Activated CD8-positive, alpha-beta memory T cell treated with anti-CD3 and anti-CD28 coated beads, Interleukin-2, amount 50 U/mL, for 24 hours (primary cell): ENCODE measurements at regions not wholly inside any gene's neighbourhood (a gene's known extent, or its start where the extent isn't known, plus 50 kb on each side); places are given as distances from the start of the nearest gene placed in this dataset.

Experiments
- DNase-seq: peaks from one replicate; pipeline ENCODE4 v3.0.0-alpha.2; 2020; ENCODE audit errors: extremely low read depth

DNA sequence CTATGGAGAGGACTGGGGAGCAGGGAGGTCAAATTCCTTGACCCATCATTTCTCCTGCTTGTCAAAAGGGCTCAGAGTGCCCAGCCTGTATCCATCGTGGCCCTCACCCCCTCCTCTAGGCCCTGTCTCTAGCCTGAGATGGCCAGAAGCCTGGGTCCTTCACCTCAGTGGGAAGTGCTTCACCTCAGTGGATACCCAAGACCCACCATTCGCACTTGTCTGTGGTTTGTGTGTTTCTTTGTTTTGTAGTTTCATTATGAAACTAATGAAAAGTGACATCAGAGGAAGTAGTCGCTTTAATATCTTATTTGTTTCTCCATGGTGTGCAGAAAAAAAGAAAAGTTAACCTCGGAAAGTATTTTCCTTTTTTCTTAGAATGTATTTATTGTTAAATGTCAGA is 194.0 kb upstream of the CADM1 start:
- DNase-seq = no peak

- DNase-seq = no peak
Observed at GRCh38 chr11:115696563-115696962, 192.3 kb upstream of the CADM1 start.

DNA sequence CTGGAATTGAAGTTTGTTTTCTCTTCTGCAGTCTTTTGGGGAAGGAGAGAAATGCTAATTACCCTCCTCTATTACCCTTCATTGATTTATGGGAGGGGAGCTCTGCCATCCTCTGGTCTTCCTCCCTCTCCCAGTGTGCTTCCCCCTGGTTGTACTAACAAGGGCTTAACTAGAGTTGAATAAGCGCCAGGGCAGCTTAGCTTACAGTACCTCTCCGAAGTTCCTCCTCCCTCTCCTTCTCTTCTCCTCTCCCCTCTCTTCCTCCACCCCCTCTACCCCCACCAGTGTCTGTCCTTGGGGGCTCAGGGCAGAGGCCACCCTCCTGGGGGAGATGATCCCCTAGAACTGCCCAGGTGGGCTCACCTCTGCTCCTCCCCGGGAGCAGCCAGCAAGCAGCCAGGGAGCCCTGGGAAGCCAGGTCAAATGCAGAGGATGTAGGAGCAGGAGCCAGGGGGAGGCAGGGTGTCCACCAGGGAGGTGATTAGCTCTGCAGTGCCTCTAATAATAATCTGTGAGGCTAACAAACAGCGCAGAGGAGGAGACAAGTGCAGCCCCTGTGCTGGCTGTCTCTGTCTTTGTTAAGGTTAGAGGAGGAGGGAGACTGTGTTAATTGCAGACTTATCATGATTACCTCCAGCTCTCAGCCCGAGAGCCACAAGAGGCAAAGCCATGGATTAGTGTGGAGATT is 191.6 kb upstream of the CADM1 start:
- no peak for DNase-seq

DNA sequence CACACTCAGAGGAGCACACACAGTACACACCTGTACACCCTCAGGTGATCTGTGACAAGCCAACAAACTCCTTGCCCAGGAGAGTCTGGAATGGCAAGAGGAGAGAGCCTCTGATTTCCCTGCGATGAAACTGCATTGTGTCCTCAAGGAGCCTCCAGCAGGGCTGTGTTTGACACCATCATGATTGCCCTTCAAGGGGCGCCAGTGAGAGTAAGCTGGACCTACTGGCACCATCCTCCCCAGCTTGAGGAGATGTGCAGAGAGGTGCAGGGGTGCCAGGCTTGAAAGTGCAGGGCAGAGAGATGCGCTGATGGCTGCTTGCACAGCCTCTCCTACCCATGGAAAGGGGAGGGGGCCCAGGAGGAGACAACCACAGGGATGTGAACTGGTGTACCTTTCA is 188.8 kb upstream of the CADM1 start:
- DNase-seq = no peak

- DNase-seq = no peak
Observed at GRCh38 chr11:115691030-115691429, 186.8 kb upstream of the CADM1 start.

- DNase-seq = no peak
Observed at GRCh38 chr11:115687934-115688333, 183.7 kb upstream of the CADM1 start.

DNA sequence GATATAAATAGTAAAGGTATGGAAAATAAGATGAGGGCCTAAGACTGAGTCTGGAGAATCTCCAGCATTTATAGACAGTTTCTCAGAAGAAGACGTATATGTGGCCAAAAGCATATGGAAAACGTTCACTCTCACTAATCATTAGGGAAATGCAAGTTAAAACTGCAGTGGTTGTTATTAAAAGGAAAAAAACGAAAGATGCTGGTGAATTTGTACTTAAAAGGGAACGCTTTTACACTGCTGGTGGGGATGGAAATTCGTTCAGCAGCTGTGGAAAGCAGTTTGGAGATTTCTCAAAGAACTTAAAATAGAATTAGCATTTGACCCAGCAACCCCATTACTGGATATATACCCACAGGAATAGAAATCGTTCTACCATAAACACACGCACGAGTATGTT is 180.5 kb upstream of the CADM1 start:
- no peak for DNase-seq

DNA sequence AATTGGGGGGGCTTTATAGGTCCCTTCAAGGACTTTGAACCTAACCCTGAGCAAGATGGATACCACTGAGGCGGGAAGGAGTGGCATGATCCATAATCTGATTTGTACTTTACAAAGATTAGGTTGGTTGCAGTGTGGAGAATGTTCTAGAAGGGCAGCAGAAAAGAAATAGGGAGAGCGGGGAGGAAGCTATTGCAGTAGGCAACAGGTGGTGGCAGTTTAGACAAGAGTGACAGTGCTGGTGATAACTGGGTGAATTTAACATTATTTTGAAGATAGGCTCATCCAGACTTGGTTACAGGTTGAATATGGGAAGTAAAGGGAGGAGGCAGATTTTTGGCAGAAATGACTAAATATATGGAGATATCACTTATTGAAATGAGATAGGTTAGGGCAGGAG is 179.9 kb upstream of the CADM1 start:
- no peak for DNase-seq

DNA sequence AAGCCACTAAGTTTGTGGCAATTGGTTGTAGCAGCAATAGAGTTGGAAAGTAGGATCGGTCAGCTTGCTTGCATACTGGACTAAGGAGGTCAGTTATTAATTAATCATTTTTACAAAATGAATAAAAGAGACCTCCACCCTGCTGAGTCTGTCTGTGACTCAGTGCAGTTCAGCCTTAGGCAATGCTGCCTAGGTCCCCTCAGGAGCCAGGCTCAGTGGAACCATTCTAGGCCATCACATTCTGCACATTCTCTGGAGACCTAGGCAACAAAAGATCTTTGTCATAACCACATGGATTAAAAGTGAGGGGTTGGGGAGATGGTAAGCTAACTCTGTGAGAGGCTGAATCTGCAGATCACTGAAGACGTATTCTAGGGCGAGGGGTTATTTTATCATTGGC is 178.7 kb upstream of the CADM1 start:
- DNase-seq = no peak

DNA sequence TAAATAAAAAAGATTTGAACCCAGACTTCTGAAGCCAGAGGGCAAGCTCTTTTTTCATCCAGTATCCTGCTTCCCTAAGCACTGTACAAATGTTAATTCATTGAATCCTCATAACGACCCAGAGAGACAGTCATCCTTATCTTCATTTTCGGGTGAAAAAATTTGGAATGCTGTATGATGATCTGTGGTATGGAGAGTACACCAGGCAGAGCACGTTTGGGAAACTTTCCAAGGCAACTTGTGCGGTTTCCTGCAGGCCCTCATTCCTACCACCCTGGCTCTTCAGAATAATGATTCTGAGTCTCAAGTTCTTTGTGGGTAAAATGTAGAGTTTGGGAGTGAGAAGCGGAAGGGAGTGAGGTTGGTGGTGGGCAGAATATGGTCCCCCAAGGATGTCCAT is 177.9 kb upstream of the CADM1 start:
- DNase-seq = no peak

DNA sequence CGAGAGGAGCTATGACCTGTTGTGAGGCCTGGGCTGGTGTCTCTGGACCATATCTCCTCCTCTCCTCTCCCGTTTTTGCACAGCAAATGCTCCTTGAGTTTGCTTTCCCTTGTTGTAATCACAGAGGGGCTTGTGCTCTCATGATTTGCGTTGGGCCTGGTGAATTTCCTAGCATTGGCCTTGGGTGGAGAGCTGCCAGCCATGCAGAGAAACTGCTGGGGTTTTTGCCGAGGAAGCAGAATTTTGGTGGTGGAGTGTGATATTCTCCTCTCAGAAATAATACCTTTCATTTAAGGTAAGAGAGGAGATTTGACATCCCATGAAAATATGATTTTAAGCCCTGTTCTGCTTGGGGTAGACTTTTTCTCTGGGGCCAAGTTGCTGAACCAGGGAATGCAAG is 175.7 kb upstream of the CADM1 start:
- DNase-seq = no peak

GRCh38 chr11:115678942-115679341 is 174.7 kb upstream of the CADM1 start:
- no peak for DNase-seq

- no peak for DNase-seq
Observed at GRCh38 chr11:115677190-115677589, 173.0 kb upstream of the CADM1 start.

DNA sequence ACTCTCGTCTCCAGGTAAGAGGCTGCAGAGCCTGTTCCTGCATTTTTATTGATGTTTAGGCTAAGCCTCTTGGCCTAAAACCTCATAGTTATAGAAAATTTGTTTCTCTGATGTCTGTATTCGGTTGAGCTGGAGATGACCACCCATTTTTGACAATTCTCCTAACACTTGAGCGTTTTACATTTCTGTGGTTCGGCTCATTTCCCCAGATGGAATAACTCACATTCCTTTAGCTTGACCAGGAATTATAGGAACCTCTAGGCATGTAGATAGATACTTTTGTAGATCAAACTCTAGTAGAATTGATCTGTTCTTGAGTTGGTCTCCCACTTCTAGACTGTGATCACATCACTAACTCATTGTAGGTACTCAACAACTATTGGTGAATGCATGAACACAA is 172.6 kb upstream of the CADM1 start:
- no peak for DNase-seq

DNA sequence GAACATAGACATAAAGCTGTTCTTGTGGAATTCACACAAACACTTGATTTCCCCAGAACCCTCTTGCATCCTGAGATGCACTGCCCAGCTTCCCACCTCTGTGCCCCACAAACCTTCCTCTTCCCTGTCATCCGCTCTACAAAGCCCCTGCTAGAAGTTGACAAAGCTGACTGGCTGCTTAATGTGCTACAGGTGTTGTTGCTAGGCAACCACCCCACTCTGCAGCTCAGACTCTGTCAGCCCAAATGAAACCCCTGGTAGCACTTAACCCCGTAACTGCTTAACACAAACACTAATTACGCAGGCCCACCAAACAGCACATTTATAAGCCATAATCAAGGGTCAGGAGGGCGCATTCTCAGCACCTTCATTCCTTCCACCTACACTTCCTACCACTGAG is 172.0 kb upstream of the CADM1 start:
- no peak for DNase-seq

DNA sequence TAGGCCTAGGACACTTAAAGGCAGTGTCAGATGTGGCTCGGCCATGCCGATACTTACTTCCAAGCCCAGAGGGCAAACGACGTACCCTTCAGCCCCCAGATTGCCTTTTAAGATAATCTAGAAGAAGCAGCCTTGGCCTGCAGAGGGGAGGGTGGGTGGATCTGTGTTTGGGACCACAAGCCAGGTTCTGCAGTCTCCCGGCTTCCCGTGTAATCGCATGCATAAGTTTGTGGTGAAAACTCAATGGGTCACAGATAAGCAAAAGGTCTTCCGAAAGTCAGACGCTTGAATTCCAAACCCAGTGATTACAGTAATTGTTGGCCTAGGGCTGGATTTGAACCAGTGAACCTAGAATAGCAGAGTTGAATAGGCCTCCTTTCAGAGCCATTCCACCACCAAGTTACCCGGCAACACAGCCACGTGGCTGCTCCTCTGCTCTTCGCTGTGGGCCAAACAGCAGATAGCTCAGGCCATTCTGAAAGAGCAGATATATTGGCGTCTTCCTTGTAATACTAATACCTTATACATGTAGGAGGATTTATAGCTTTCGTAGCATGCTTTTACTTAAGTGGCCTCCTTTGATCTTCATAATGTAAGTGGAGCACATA is 170.8 kb upstream of the CADM1 start:
- DNase-seq = no peak

DNA sequence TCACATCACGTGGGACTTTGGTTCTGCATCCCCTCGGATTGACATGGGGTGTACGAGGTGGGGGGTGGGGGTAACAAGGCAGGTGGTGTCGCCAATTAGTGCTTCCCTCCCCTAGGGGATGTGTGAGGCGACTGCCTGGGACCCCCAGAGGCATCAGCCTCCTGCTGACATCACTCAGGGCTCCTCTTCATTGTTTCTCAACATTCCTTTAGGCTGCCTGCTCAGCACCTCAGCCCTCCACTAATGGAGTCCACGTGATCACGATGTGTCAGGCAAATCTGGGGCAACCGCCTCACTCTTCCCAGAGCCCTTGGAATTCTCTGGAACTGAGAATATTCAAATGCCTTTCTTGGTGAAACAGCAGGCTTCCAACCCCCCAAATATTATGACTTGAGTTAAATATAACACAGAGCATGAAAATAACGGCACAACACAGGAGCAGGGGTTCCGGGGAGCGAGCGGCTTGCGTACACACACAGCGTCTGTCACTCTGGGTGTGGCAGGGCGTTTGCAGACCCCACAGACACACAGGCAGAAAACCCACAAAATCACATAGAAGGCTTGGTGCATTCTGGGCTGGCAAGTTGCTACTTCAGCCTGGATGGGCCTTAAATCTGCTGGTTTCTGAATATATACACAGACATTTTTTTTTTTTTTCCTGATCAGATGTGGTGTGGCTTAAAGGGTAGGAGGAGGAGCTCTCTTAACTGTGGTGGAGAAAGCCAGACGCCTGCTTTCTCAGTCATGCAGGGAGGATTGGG is 170.1 kb upstream of the CADM1 start:
- no peak for DNase-seq

DNA sequence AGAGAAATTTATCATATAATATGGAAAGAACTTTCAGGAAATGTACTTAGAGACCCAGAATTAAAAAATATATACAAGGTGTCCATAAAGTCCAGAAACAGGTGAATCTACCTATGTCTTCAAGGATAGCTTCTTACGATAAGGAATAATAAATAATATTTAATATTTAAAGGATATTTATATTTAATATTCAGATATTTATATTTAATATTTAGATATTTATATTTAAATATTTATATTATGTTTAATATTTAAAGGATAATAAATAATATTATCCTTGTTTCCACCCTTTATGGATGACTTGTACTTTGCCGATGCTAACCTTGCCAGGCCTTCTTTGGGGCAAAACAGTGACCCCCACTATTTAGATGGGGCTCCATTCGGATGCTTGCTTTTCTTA is 169.5 kb upstream of the CADM1 start:
- DNase-seq = no peak

GRCh38 chr11:115672999-115673411 is 168.8 kb upstream of the CADM1 start:
- no peak for DNase-seq

GRCh38 chr11:115672412-115672811 is 168.2 kb upstream of the CADM1 start:
- DNase-seq = no peak

- DNase-seq = no peak
Observed at GRCh38 chr11:115670538-115671205, 166.5 kb upstream of the CADM1 start.

GRCh38 chr11:115665958-115666357 is 161.7 kb upstream of the CADM1 start:
- no peak for DNase-seq
